A673 (cell line): ENCODE measurements at regions not wholly inside any gene's neighbourhood (a gene's known extent, or its start where the extent isn't known, plus 50 kb on each side); places are given as distances from the start of the nearest gene placed in this dataset.

Source experiments
- CTCF ChIP-seq: fragments of 300-800, 200-600 bp; sonication (generic); conservative IDR thresholded peaks from 2 replicates; pipeline ENCODE4 v1.5.1; 2017; ENCODE audit warnings: low read depth, mild to moderate bottlenecking, antibody characterized with exemption, low read length, moderate library complexity, mixed read lengths
- EZH2 ChIP-seq: fragments of 200-600 bp; sonication (generic); IDR thresholded peaks from 2 replicates; pipeline ENCODE4 v1.6.1; 2017; ENCODE audit warnings: borderline replicate concordance, low read depth, mild to moderate bottlenecking, mixed read lengths, antibody characterized with exemption, low read length; ENCODE audit not compliant: poor library complexity, severe bottlenecking

GRCh38 chr13:38564256-38565150, 122.4 kb upstream of the FREM2 start:
- TF ChIP-seq CTCF (no peak), EZH2 (no peak)
